Fibroblast of skin of abdomen (primary cell): ENCODE measurements at regions not wholly inside any gene's neighbourhood (a gene's known extent, or its start where the extent isn't known, plus 50 kb on each side); places are given as distances from the start of the nearest gene placed in this dataset.
A peak's percentile ranks its signal among the peaks of the same experiment; 100 is the strongest.

Experiments
- DNase-seq: peaks from one replicate; pipeline ENCODE4 v3.0.0-alpha.2; 2013

DNA sequence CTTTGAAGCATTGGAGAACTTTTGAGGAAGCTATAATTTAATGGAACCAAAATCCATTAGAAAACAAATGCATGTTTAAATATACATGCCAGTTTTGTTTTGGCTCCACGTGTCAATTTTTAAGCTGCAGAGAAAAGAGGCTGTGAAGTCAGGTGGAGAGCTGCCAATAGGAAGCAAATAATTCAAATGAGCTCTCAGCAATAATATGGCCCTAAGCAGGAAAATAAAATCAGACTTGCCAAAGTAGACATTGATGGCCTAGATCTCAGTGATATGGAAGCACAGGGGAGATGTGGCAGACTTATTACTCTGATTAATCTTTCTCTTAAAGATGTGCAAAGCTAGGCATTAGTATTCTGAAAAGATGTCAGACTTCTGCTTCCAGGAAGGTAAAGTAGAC is 769.8 kb upstream of the NDST4 start:
- no peak for DNase-seq

DNA sequence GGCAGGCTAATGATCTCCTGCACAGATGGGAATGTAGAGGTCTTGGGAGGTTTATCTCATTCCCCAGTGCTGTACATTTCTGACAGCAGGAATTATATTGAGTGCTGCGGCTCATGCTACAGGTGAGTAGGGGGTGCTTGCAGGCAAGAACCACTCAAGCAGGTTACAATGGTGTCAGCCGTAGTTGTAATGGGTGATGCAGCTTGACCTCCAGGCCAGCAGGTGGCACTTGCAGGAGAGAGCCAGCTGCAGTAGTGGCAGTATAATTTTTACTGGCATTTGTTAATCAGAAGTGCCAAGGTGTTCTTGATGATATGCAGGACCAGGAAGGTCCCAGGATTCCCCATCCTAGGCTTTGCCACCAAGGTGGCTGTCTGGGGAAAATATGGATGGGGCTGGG is 759.6 kb upstream of the NDST4 start:
- no peak for DNase-seq

DNA sequence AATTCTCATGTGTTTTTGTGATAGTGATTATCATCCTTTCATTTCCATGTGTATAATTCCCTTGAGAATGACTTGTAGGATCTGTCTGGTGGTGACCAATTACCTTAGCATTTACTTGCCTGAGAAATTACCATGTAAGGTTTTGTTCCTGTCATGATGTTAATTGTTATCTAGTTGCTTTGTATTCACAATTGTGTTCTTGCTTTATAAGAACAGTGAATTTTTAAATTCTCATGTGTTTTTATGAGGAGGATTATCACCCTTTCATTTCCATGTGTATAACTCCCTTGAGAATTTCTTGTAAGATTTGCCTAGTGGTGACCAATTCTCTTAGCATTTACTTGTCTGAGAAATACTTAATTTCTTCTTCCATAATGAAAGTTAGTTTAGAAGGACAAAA is 758.2 kb upstream of the NDST4 start:
- no peak for DNase-seq

DNA sequence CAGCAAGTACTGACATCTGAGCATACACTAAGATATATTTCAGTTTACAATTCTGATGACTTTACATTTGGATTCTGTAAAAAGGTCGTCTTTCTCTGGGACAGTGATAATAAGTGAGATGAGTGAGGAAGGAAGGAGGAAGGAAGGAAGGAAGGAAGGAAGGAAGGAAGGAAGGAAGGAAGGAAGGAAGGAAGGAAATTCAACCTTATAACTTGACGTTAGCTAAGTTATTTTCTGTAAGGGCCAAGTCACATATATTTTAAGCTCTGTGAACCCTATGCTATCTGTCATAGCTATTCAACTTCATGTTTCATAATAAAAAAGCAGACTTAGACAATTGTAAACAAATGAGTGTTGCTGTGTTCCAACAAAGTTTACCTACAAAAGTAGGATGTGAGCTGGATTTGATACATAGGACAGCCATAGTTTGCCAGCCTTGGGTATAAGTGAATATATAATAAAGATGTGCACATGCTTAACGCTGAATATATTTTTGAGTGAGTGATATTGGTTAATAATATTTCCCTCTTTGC is 753.0 kb upstream of the NDST4 start:
- DNase-seq, result no peak

DNA sequence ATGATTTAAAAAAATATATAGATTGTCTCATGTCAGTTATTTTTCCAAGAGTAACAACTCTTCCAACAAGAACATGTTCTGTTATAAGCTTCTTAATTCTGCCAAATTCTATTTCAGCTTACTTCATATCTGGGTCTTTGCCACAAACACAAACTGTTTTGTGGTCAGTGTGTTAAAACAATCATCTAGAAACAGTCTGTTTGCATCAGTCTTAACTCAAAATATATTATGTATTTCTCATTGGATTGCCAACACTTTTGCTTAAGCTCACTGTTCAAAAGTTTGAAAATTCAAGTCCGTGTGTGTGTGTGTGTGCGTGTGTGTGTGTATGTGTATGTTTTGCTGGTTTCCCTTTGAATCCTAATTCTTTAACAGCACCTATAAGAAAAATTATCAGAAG is 752.3 kb upstream of the NDST4 start:
- no peak for DNase-seq

DNA sequence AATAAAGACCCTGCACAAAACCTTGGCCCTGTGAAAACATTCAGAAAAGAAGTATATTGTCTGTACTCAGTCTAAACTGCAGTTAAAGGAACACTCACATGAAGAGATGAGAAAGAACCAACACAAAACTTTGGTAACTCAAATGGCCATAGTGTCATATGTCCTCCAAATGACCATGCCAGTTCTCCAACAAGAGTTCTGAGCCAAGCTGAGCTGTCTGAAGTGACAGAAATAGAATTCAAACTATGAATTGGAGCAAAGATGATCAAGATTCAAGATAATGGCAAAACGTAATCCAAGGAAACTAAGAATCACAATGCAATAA is 739.3 kb upstream of the NDST4 start:
- DNase-seq, result no peak

DNA sequence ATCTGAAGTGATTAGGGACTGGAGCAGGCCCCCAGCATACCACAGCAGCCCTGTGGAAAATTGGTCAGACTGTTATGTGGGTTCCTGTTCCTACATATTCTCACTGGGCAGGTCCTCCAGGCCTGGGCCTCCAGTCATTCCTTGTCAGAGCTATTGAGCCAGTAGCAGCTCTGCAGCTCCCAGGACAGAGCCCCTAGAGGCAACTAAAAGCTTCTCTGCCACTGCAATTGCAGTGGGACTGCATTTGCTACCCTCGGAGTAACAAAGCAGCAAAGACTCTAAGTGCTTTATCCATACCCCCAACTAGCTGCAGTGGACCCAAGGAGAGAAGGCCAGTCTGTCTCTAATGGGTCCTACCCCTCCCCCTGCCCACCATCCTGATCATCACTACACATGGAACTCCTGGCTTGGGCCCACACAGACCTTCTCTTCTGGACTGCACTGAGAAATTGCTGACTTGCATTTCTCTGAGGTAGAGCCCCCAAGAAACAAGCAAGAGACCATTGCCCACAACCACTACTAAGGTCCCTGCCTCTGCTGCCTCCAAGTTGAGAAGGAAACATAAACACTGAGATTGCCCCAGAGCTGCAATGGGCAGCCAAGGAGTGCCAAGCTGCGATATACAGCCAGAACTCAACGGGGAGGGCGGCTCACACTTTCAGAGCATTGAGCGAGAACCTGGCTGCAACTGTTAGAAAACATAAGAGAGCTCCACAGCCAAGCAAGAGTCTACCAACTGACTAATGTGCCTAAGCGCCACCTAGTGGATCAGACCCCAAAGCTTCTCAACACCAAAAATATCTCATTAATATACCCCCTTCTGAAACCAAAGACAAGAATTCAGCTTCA is 738.7 kb upstream of the NDST4 start:
- DNase-seq, result peak; percentile 20

DNA sequence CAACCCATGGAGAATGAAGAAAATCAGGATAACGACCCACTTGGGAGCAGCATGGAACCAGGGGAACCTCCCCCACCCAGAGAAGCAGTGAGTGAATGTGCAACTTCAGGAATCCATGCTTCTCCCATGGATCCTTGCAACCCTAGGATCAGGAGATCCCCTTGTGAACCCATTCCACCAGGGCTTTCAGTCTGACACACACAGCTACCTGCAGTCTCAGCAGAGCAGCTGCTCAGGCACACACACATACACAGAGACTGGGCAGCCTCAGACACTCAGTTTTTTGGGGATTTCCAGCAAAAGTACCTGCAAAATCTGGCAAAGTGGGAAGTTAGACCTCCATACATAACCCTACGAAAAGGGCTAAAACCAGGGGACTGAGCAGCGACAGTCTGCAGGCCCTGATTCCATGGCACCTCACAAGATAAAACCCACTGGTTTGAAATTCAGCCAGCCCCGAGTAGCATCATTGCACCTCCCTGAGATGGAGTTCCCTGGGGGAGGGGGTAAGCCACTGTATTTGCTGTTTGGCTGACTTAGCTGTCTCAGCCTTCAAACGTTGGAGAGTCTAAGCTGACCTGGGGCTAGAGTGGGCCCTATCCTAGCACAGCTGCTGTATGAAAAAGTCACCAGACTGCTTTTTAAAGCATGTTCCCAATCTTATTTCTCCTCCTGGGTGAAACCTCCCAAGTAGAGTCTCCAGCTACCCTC is 737.5 kb upstream of the NDST4 start:
- DNase-seq, result no peak

DNA sequence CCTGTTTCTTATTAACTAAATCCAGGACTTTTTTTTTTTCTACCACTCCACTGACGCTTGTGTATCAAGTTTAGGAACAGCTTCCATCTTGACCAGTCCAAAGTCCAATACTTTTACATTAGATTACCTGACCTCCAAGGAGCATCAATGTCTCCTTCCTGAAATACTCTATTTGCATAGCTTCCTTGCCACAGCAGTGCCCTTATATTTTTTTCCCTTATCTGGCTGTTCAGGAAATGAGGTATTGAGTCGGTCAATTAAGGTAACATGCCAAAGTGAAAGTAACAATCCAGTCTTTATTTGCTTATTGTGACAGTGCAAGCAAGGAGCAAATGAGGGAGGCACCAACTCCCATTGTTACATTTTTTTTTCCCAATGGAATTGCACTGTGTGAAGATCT is 730.8 kb upstream of the NDST4 start:
- no peak for DNase-seq

DNA sequence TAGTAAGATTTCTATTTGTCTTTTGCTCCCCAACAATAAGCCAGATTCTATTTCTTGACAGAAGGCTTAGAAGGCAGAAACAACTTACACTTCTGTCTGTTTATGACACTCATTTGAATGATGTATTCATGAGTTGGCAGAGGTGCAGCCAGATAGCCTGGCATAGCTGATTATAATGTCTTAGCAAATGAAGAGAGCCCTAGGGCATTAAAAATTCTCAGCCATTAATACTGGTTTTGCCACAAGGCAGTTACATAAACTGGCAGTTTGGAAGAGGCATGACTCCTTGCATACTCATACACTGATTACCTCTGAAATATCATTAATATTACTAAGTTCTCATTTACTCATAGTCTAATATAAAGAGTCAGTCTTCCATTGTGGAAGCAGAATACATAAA is 728.5 kb upstream of the NDST4 start:
- no peak for DNase-seq

DNA sequence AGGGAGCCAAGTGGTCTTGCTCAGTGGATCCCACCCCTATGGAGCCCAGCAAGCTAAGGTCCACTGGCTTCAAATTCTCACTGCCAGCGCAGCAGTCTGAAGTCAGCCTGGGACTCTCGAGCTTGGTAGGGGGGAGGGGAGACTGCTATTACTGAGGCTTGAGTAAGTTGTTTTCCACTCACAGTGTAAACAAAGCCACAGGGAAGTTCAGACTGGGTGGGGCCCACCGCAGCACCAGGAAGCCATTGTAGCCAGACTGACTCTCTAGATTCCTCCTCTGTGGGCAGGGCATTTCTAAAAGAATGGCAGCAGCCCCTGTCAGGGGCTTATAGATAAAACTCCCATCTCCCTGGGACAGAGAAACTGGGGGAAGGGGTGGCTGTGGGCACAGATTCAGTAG is 721.0 kb upstream of the NDST4 start:
- no peak for DNase-seq

DNA sequence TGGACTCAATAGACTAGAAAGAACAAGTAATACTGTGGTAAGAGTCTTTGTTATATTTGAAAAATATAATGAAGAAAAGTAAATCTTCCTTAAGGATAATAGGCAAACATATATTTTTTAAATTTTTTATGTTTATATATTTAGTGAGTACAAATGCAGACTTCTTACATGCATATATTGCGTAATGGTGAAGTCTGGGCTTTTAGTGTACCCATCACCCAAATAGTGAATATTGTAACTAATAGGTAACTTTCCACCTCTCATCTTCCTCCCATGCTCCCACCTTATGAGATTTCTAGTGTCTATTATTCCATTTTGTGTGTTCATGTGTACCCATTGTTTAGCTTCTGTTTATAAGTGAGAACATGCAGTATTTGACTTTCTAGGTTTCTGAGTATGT is 711.2 kb upstream of the NDST4 start:
- DNase-seq, result no peak

DNA sequence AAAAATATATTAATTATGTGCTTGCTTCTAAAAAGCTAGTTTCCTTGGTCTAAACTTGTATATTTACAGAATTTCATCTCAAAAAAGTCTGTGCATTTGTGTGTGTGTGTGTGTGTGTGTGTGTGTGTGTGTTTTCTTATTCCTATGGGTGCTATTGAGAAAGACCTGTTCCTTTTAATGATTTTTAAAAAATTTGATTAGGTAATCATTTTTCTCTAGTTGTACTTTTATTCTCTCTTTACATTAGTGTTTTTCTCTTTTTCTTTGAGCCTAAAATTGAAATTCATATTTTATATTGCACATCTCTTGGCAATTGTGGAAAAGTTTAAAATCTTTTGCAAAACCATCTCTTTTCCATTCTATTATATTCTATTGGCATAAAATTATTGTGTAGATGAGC is 690.4 kb upstream of the NDST4 start:
- no peak for DNase-seq

DNA sequence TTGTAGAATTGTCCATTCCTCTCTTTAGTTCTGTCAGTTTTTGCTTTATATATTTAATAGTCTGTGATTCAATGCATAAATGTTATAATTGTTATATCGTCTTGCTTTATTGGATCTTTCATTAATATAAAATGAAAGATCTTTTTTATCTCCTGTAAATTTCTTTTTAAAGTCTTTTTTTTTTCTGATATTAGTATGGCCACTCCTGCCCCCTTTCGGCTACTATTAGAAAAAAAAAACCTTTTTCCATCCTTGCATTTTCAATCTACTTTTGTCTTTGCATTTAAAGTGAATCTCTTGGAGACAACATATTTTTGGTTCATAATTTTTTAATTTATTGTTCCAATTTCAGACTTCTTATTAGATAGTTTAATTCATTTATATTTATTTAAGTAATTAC is 677.4 kb upstream of the NDST4 start:
- no peak for DNase-seq

DNA sequence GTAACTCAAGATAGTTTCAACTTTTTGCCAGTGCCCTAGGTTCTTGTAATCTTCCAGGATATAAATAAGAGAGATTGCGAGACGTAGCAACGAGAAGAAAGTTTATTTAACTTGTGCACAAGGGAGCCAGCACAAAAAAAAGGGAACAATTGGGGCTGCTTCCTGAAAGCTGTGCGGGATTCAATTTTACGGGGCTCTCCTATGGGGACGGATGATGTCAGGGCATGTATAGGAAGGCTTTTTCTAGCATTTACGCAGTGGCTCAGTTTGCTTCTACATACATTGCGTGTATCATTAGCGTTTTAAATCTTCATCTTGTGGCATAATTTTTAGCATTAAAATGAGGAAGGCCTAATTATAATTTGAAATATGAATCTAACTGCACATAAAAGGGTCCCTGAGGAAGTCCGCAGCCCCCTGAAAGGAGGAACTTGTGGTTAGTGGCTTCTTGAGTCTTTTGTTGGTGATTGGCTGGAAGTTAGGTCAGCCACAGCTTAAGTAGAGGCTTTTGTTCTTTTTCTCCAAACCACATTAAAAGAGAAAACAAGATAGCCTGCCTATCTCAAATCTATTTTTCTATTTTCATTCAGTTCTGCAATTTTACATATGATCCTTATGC is 668.2 kb upstream of the NDST4 start:
- no peak for DNase-seq

DNA sequence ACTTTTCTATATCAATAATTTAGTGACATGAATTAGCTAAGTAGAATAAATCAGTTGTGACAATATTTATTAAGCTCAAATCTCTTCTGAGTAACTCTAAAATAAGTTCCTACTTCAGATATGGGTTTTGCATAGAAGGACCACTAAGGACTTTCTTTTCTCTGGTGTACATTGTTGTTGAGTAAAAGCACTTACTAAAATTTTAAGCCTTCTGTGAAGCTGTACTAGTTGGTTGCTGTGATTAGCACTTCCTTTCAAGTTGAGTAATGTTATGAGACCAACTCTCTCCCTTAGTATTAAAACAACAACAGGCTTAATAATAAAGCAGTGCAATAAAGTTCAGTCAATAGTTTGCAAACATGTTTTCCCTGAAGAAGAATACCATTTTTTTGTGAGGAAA is 667.4 kb upstream of the NDST4 start:
- DNase-seq, result no peak

DNA sequence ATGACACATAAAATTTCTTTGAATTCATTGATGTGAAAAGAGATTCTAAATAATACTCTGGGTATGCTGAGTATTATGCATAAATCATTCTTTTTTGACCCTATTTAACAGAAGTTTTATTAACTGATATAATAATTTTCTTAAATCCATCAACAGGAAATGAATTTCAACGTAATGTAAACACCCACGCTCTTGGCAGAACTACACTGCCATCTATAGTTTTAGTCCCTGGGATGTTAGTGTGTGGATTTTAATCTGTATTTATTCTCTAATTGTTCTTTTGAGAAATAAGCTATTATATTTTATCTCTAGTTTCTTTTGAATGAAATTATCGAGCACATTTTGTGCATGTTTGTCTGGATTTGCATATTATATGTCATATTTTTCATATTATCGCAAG is 666.8 kb upstream of the NDST4 start:
- no peak for DNase-seq

DNA sequence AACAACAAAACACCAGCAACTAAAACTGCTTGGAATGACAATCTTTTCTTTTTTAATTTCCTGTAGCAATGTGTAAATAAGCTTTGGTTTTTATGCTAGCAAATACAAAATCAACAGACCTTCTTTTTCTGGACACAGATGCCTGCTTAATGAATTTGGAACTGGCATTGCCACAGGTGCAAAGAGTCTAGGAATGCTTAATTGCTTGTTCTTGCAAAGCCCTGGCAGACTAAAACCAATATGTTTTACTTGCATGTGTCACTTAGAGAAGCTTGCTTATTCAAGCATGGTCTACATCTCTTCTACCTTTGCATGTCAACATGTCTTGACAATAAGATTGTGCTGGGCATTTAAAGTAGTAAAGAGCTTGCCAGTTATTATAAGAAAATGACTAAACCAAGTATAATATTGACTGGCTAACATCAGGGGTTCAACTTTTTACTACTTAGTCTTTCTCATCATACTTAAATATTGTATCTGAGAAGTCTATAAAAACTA is 656.7 kb upstream of the NDST4 start:
- DNase-seq, result no peak

DNA sequence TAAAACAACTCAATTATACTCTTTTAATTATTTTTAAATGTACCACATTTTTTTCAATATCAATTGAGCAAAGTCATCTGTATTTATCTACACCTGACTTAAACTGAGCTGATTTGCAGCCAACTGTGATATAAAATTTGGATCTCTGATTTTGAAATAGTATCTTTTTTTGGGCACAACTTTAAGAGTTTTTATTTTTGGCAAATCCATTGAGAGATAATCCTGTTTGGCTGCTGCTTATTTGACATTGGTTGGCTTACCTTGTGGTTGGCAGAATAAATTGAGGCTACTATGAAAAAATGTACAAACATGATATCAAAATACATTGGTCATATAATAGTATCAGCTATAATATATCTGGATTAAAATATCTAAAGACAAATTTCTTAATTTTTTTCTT is 656.0 kb upstream of the NDST4 start:
- DNase-seq, result no peak

DNA sequence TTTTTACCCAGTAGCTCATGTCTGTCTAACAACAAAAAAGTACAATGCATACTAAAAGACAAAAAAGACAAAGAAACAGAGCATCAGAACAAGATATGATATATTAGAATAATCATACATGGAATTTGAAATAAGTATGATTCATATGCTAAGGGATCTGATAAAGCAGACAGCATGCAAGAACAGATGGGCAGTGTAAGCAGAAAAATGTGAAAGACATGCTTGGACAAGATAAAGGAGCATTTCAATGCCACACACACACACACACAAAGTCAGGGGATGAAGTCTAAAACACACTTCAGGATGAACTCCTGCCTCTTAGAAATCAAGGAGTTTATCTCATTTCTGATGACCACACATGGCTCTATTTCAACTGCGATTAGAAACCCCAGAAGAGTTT is 649.6 kb upstream of the NDST4 start:
- no peak for DNase-seq

DNA sequence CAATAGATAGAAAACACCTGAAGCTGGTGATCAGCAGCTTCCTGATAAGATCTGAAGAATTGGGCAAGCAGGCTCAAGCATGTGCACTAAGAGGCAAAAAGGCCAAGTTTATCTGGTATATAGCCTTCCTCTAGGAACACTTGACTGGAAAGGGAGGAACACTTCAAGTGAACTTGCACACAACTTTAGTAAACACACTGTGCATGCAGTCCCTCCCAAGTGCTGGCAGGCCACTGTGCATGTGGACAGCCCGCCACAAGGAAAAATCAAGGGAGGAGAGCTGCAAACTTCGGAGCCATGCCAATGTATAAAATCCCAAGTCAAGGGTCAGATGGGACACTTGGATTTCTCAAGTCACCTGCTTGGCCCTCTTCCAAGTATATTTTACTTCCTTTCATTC is 645.8 kb upstream of the NDST4 start:
- DNase-seq, result no peak

DNA sequence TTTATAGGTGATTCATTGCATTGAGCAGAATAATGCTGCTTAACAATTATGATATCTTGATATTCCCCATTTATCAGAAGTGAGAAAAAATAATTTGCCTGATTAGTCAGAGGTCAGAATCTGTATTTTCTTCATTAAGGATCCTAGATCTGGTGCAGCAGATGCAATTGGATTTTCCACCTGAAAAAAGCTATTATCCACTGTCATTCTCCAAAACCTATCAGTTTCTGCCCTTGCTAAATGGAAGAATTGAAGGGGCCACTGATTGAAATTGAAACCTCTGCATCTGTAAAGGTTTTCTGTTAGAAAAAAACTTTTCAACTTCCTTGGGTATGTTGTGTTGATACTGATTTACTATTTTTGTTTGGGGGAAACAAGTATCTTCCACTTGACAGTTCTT is 636.0 kb upstream of the NDST4 start:
- DNase-seq, result no peak

DNA sequence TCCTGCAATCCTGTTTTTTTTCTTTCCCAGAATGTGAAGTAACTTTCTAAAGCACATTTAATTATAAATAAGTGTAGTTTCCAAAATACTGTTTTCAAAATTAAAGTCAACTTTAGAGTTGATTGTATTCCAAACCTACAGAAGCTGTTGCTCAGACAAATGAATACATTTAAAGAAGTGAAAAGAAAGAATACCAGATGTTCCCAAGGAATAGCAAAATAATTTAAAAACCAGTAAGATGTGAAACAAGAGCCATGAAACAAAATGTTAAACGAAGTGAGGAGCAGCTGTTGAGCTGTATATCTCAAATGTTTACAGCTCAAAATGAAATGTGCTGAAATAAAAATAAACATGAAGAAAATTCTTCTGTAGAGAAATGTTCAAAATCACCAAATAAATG is 627.4 kb upstream of the NDST4 start:
- no peak for DNase-seq
